Parathyroid adenoma (tissue), 2 donors: ENCODE measurements at regions not wholly inside any gene's neighbourhood (a gene's known extent, or its start where the extent isn't known, plus 50 kb on each side); places are given as distances from the start of the nearest gene placed in this dataset.
"Not testable (repeated sequence)": the region's sequence is repeated elsewhere in the genome, so short reads cannot be mapped to it uniquely, and the experiment has no call there.

Experiments
- H2AFZ ChIP-seq: fragments of 300-600 bp; sonication (generic); one replicate; pipeline ENCODE4 v1.7.0; 2017; ENCODE audit warnings: antibody characterized with exemption, mild to moderate bottlenecking
- H3K27ac ChIP-seq: fragments of 300-600 bp; sonication (generic); one replicate; pipeline ENCODE4 v1.7.0; 2017
- H3K27me3 ChIP-seq: fragments of 300-600 bp; sonication (generic); one replicate; pipeline ENCODE4 v1.7.0; 2017; ENCODE audit warnings: low read length; ENCODE audit not compliant: control insufficient read depth, insufficient read depth
- H3K36me3 ChIP-seq: fragments of 300-600 bp; sonication (generic); one replicate; pipeline ENCODE4 v1.7.0; 2017; ENCODE audit warnings: low read length; ENCODE audit not compliant: control insufficient read depth, insufficient read depth
- H3K4me1 ChIP-seq: fragments of 300-600 bp; sonication (generic); one replicate; pipeline ENCODE4 v1.7.0; 2017; ENCODE audit warnings: control low read depth
- H3K4me2 ChIP-seq: fragments of 300-600 bp; sonication (generic); one replicate; pipeline ENCODE4 v1.7.0; 2017; ENCODE audit warnings: low read length
- H3K4me3 ChIP-seq: fragments of 300-600 bp; sonication (generic); one replicate; pipeline ENCODE4 v1.7.0; 2017; ENCODE audit warnings: low read depth, low read length
- H3K79me2 ChIP-seq: fragments of 300-600 bp; sonication (generic); one replicate; pipeline ENCODE4 v1.7.0; 2017; ENCODE audit warnings: control low read depth
- H3K9ac ChIP-seq: fragments of 300-600 bp; sonication (generic); one replicate; pipeline ENCODE4 v1.7.0; 2017; ENCODE audit warnings: mild to moderate bottlenecking
- H3K9me3 ChIP-seq: fragments of 300-600 bp; sonication (generic); one replicate; pipeline ENCODE4 v1.7.0; 2017; ENCODE audit warnings: low read length; ENCODE audit not compliant: control insufficient read depth
- TF ChIP-seq, protein P1 (sequence below): fragments of 300-600 bp; sonication (generic); IDR thresholded peaks from one replicate; pipeline ENCODE4 v1.7.0; 2017; ENCODE audit warnings: antibody characterized with exemption, mild to moderate bottlenecking
- donor health status: primary hyperparathyroidism.

DNA sequence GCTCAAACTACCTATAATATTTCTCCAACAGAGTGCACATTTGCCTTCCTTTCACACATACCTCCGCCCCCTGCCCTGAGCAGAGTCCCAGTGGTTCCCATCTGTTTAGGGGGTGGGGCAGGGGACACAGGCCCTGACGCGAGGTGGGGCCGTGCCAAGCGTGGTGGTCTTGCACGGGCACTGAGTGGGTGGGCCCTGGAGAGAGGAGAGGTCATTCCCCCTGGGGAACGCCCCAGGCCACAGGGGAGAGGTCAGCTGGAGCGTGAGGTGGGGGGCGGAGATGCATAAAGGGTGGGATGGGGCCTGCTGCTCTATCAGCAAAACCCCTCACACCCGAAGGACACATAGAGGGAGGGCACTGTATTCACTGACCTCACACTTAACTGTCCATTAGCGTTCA lies 441.9 kb downstream of the TMEM121 start:
- Histone ChIP-seq H3K27ac (no peak overlapping the region), H2AFZ (no peak overlapping the region), H3K36me3 (no peaks in the 10 kb centered on the region), H3K4me3 (no peak overlapping the region), H3K9ac (no peak overlapping the region), H3K4me2 (no peak overlapping the region), H3K79me2 (no peaks in the 10 kb centered on the region), H3K27me3 (no peaks in the 10 kb centered on the region), H3K9me3 (no peaks in the 10 kb centered on the region), H3K4me1 (no peaks in the 10 kb centered on the region)
- TF ChIP-seq, protein P1, sequence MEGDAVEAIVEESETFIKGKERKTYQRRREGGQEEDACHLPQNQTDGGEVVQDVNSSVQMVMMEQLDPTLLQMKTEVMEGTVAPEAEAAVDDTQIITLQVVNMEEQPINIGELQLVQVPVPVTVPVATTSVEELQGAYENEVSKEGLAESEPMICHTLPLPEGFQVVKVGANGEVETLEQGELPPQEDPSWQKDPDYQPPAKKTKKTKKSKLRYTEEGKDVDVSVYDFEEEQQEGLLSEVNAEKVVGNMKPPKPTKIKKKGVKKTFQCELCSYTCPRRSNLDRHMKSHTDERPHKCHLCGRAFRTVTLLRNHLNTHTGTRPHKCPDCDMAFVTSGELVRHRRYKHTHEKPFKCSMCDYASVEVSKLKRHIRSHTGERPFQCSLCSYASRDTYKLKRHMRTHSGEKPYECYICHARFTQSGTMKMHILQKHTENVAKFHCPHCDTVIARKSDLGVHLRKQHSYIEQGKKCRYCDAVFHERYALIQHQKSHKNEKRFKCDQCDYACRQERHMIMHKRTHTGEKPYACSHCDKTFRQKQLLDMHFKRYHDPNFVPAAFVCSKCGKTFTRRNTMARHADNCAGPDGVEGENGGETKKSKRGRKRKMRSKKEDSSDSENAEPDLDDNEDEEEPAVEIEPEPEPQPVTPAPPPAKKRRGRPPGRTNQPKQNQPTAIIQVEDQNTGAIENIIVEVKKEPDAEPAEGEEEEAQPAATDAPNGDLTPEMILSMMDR = no peak

DNA sequence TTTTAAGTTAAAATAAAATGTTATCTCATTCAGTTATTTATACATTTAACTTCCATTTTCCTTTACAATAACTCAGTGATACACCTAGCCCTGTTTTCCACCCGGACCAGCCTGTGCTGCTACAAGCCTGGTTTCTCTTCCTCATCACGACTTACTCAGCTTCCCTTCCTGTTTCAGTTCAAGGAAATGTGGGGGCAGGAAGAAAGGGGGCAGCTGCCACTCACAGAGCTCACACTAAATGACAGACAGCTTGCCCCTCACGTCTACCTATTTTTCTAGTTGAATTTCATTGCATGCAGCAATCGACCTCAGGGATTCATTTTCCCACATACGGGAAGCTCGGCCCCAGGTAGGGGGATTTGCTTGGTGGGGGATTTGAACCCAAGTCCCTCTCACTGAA lies 442.6 kb downstream of the TMEM121 start:
- H3K4me1 ChIP-seq, H3K9me3 ChIP-seq, H3K4me2 ChIP-seq, H3K36me3 ChIP-seq, H3K4me3 ChIP-seq, H3K27ac ChIP-seq, H3K79me2 ChIP-seq, H3K9ac ChIP-seq, H2AFZ ChIP-seq, H3K27me3 ChIP-seq: not testable (repeated sequence)

DNA sequence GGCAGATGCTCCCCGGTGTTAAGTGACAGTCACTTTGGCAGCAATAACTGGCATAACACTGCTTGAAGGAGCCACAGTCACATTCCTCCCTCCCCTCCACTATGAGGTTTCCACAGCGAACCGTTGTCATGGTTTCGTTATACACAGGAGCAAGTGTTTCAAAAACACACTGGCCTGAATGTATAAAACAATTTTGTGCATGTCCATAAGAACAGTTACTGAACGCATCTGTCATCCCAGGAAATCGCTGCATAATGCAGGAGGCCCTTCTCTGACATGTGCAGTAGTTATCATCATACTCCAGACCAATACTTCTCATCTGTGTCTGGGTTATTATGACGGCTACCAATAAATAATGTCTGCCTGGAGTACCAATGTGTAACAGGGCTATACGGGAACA lies 444.4 kb downstream of the TMEM121 start:
- H3K4me1 ChIP-seq, H3K9ac ChIP-seq, H3K4me3 ChIP-seq, H3K27ac ChIP-seq, H3K9me3 ChIP-seq, H3K4me2 ChIP-seq, H2AFZ ChIP-seq, H3K36me3 ChIP-seq, H3K27me3 ChIP-seq, H3K79me2 ChIP-seq: not testable (repeated sequence)

DNA sequence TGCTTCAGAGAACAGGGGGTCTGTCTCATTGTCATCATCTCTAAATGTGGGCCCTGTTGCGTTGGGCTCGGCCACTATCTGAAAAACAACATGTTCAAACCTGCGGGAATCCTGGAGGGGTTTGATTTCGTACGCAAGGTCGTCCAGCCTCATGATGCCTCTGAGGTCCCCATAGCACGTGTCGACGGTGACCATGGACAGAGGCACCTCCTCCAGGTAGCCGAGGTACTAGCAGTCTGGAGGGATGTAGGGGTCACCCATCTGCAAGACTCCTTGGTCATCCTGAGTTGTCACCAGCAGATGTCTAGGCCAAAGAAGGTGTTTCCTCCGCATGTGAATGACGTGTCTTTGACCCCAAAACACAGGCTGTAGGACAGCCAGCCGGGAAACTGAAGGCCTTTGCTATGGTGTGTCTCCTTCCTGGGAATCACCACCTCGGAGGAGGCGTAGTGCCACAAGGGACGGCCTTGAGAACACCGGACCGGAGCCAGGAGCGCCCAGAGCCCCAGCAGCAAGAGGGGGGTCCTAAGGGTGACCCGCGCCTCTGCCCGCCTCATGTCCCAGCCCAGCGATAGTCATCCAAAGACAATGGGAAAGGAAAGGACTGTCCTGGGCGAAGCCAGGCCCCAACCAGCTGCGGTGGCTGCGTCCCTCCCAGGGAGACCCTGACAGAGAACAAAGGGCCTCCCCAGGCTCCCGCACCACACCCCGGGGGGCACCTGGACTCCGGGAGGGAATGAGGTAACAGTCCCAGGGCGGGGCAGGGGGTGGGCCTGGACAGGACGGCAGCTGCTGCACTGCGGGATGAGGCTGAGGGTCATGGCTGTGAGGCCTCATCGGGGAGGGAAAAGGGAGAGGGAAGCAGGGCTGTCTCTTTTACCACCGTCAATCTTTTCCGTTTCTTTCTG lies 445.5 kb downstream of the TMEM121 start:
- no peak overlapping the region for H3K4me3 ChIP-seq
- H3K4me2 ChIP-seq = no peak overlapping the region
- no peaks in the 10 kb centered on the region for H3K4me1 ChIP-seq
- H3K79me2 ChIP-seq = no peaks in the 10 kb centered on the region
- H3K9me3 ChIP-seq = no peaks in the 10 kb centered on the region
- H3K27ac ChIP-seq = no peak overlapping the region
- no peak overlapping the region for H2AFZ ChIP-seq
- H3K9ac ChIP-seq = no peak overlapping the region
- H3K27me3 ChIP-seq = no peaks in the 10 kb centered on the region
- TF ChIP-seq, protein P1 = no peak
- H3K36me3 ChIP-seq = no peaks in the 10 kb centered on the region

DNA sequence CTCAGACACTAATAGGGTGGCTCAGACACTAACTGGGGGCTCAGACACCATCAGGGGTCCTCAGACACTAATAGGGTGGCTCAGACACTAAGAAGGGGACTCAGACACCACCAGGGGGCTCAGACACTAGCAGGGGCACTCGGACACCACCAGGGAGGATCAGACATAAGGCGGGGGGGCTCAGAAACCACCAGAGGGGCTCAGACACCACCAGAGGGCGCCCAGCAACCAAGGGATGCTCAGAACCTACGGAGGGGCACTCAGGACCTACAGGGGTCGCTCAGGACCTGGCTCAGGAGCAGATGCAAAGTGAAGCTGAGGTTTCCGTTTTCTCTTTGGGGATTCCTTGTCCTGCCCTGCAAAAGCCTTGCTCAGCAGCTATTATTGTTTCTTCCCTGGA lies 448.5 kb downstream of the TMEM121 start:
- no peaks in the 10 kb centered on the region for H3K27me3 ChIP-seq

More for the DNA sequence above, 448.5 kb downstream of the TMEM121 start:
- H3K4me2 ChIP-seq = no peak overlapping the region
- H3K36me3 ChIP-seq = no peaks in the 10 kb centered on the region
- no peaks in the 10 kb centered on the region for H3K4me1 ChIP-seq
- TF ChIP-seq, protein P1 = no peak
- H3K9me3 ChIP-seq = no peaks in the 10 kb centered on the region
- no peaks in the 10 kb centered on the region for H3K79me2 ChIP-seq
- H3K9ac ChIP-seq = no peak overlapping the region
- no peak overlapping the region for H3K27ac ChIP-seq
- no peak overlapping the region for H2AFZ ChIP-seq
- no peak overlapping the region for H3K4me3 ChIP-seq
